Medulla oblongata (tissue), 1 donor: ENCODE measurements at regions not wholly inside any gene's neighbourhood (a gene's known extent, or its start where the extent isn't known, plus 50 kb on each side); places are given as distances from the start of the nearest gene placed in this dataset.
"Not testable (repeated sequence)": the region's sequence is repeated elsewhere in the genome, so short reads cannot be mapped to it uniquely, and the experiment has no call there.

Experiments used
- DNase-seq: peaks from one replicate; pipeline ENCODE4 v3.0.0-alpha.2; 2015; ENCODE audit errors: extremely low spot score

- DNase-seq = no peak
These were observed 971.2 kb upstream of the CDH9 start for GRCh38 chr5:28009576-28009975.

GRCh38 chr5:27996665-27997064 is 958.3 kb upstream of the CDH9 start:
- DNase-seq = no peak

GRCh38 chr5:27995867-27996266 is 957.5 kb upstream of the CDH9 start:
- DNase-seq = no peak

GRCh38 chr5:27978322-27978721 is 939.9 kb upstream of the CDH9 start:
- DNase-seq = no peak

- DNase-seq = no peak
These were observed 930.8 kb upstream of the CDH9 start for GRCh38 chr5:27969157-27969556.

GRCh38 chr5:27963050-27963783 is 924.8 kb upstream of the CDH9 start:
- no peak for DNase-seq

GRCh38 chr5:27962198-27962597 is 923.8 kb upstream of the CDH9 start:
- no peak for DNase-seq

- DNase-seq = no peak
These were observed 908.7 kb upstream of the CDH9 start for GRCh38 chr5:27947088-27947487.

- DNase-seq = no peak
These were observed 906.1 kb upstream of the CDH9 start for GRCh38 chr5:27944471-27944870.

- no peak for DNase-seq
These were observed 900.6 kb upstream of the CDH9 start for GRCh38 chr5:27938989-27939388.

- no peak for DNase-seq
These were observed 889.7 kb upstream of the CDH9 start for GRCh38 chr5:27928060-27928459.

GRCh38 chr5:27911216-27911615 is 872.8 kb upstream of the CDH9 start:
- no peak for DNase-seq

- DNase-seq = no peak
These were observed 870.0 kb upstream of the CDH9 start for GRCh38 chr5:27908341-27908740.

GRCh38 chr5:27906931-27907601 is 868.7 kb upstream of the CDH9 start:
- DNase-seq = no peak

- DNase-seq = no peak
These were observed 868.1 kb upstream of the CDH9 start for GRCh38 chr5:27906481-27906880.

GRCh38 chr5:27900761-27901160 is 862.4 kb upstream of the CDH9 start:
- no peak for DNase-seq

GRCh38 chr5:27876071-27876470 is 837.7 kb upstream of the CDH9 start:
- no peak for DNase-seq

- DNase-seq = no peak
These were observed 836.8 kb upstream of the CDH9 start for GRCh38 chr5:27875148-27875547.

GRCh38 chr5:27868292-27868691 is 829.9 kb upstream of the CDH9 start:
- DNase-seq = no peak

- DNase-seq = no peak
These were observed 817.1 kb upstream of the CDH9 start for GRCh38 chr5:27855491-27855890.

- no peak for DNase-seq
These were observed 816.0 kb upstream of the CDH9 start for GRCh38 chr5:27854243-27854852.

- DNase-seq = no peak
These were observed 806.9 kb upstream of the CDH9 start for GRCh38 chr5:27845248-27845647.

GRCh38 chr5:27836704-27837103 is 798.3 kb upstream of the CDH9 start:
- not testable (repeated sequence) for DNase-seq
